ENCODE measurements at regions not wholly inside any gene's neighbourhood (a gene's known extent, or its start where the extent isn't known, plus 50 kb on each side); places are given as distances from the start of the nearest gene placed in this dataset.

GRCh38 chr11:82465481-82465880 is 268.2 kb downstream of the FAM181B start:
- H3K23me2 ChIP-seq (ENCODE audit: low read depth, low read length): no peaks in the 10 kb centered on the region
- H2BK12ac ChIP-seq (ENCODE audit: low read depth, low read length): no peak overlapping the region
- H3K23ac ChIP-seq (ENCODE audit: insufficient read length): no peak overlapping the region
- H3K18ac ChIP-seq (ENCODE audit: extremely low read depth, low read length): no peak overlapping the region
- no peak overlapping the region for H3K27ac ChIP-seq (ENCODE audit: low read depth, low read length)
- no peak overlapping the region for H2BK15ac ChIP-seq (ENCODE audit: low read length)
- no peaks in the 10 kb centered on the region for H3K27me3 ChIP-seq (replicated peaks in 1 of 4; ENCODE audit: control insufficient read depth in 3 of 4, extremely low read depth in 1 of 4, insufficient read depth in 3 of 4, low read length in 3 of 4)
- H2BK20ac ChIP-seq (ENCODE audit: low read length): no peak overlapping the region
- 96% methylated on average over 2 of the region's 2 CpGs; no CpG with 5 or more reads in 1 of the 2 experiments for WGBS, 2 experiments (ENCODE audit: extremely low coverage in 1 of 2, insufficient coverage in 1 of 2, insufficient read length in 1 of 2, insufficient replicate concordance in 2 of 2, low coverage in 1 of 2, low lambda C conversion rate in 2 of 2, missing lambda C conversion rate in 1 of 2)
- no peak overlapping the region for H4K5ac ChIP-seq (ENCODE audit: insufficient read length, low read depth, low read length)
- no peaks in the 10 kb centered on the region for H3K36me3 ChIP-seq (ENCODE audit: control insufficient read depth in 2 of 4, insufficient read depth in 4 of 4, low read length in 3 of 4)
- H3K4me3 ChIP-seq (ENCODE audit: extremely low read depth in 1 of 4, insufficient read depth in 2 of 4, low read depth in 3 of 4, low read length in 4 of 4): no peak overlapping the region
- H3K79me2 ChIP-seq (ENCODE audit: control insufficient read depth in 1 of 2, insufficient read depth in 2 of 2, low read length in 2 of 2): no peaks in the 10 kb centered on the region
- H3K14ac ChIP-seq (ENCODE audit: insufficient read length): no peak overlapping the region
- no peak overlapping the region for H2BK5ac ChIP-seq (ENCODE audit: low read depth, low read length)
- CTCF ChIA-PET (ENCODE audit: partially characterized antibody): no interaction called here
- H3K9ac ChIP-seq (replicated peaks in 1 of 4; ENCODE audit: extremely low read depth in 1 of 4, low read depth in 3 of 4, low read length in 3 of 4): no peak overlapping the region
- H4K91ac ChIP-seq (replicated peaks; ENCODE audit: insufficient read length, low read length): no peak overlapping the region
- no peaks in the 10 kb centered on the region for H3K4me1 ChIP-seq (replicated peaks in 1 of 4; ENCODE audit: control insufficient read depth in 3 of 4, insufficient read depth in 4 of 4, low read length in 3 of 4)
- no peaks in the 10 kb centered on the region for H3K79me1 ChIP-seq (ENCODE audit: low read depth, low read length)
- FAIRE-seq: no peak
- H4K20me1 ChIP-seq (replicated peaks in 1 of 2; ENCODE audit: control insufficient read depth in 1 of 2, insufficient read depth in 2 of 2, low read length in 2 of 2): no peaks in the 10 kb centered on the region
- H3K9me3 ChIP-seq (ENCODE audit: insufficient read depth in 2 of 2, low read depth in 1 of 2, low read length in 1 of 2): no peaks in the 10 kb centered on the region
- DNase-seq (ENCODE audit: low read depth in 1 of 2, low spot score in 2 of 2): no peak
- POLR2A ChIA-PET (ENCODE audit: partially characterized antibody): no interaction called here
- H2BK120ac ChIP-seq (replicated peaks; ENCODE audit: low read depth, low read length): no peak overlapping the region
- no peak overlapping the region for H2AFZ ChIP-seq (ENCODE audit: low read length)
- H2AK5ac ChIP-seq (ENCODE audit: low read depth, low read length): no peak overlapping the region
- H3K4ac ChIP-seq (replicated peaks; ENCODE audit: insufficient read length, low read depth, low read length): no peak overlapping the region
- no peak overlapping the region for H3K56ac ChIP-seq (replicated peaks; ENCODE audit: insufficient read length, low read depth, low read length)
- no peak overlapping the region for H3K4me2 ChIP-seq (ENCODE audit: insufficient read depth in 1 of 2, low read depth in 2 of 2, low read length in 2 of 2)
- no peak overlapping the region for H4K8ac ChIP-seq (ENCODE audit: extremely low read depth, insufficient read depth, low read length)
- no peak for TF ChIP-seq CHD7 (IDR thresholded peaks at IDR 0.05; ENCODE audit: insufficient replicate concordance, low read length)

All from H1 (cell line).